Hepatocyte (in vitro differentiated cells): ENCODE measurements at regions not wholly inside any gene's neighbourhood (a gene's known extent, or its start where the extent isn't known, plus 50 kb on each side); places are given as distances from the start of the nearest gene placed in this dataset.

Experiments
- EZH2phosphoT487 ChIP-seq: fragments of 200-600 bp; sonication (generic); IDR thresholded peaks from one replicate; pipeline ENCODE4 v1.6.1; 2018; ENCODE audit warnings: antibody characterized with exemption, mild to moderate bottlenecking, low read depth, moderate library complexity; ENCODE audit not compliant: unreplicated experiment, severe bottlenecking
- TF ChIP-seq, protein P1 (sequence below): fragments of 200-600 bp; sonication (generic); IDR thresholded peaks from 2 replicates; pipeline ENCODE4 v1.5.1; 2016; ENCODE audit warnings: antibody characterized with exemption, mild to moderate bottlenecking; ENCODE audit not compliant: poor library complexity

DNA sequence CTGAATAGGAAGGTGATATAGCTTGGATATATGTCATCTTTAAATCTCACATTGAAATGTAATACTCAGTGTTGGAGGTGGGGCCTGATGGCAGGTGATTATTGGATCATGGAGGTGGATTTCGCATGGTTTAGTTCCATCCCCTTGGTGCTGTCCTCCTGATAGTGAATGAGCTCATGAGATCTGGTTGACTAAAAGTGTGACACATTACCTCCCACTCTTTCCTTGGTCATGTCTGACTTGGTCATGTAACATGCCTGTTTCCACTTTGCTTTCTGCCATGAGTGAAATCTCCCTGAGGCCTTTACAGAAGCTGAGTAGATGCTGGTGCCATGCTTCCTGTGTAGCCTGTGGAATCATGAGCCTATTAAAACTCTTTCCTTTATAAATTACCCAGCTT is 664.5 kb upstream of the NR5A2 start:
- TF ChIP-seq, protein P1, sequence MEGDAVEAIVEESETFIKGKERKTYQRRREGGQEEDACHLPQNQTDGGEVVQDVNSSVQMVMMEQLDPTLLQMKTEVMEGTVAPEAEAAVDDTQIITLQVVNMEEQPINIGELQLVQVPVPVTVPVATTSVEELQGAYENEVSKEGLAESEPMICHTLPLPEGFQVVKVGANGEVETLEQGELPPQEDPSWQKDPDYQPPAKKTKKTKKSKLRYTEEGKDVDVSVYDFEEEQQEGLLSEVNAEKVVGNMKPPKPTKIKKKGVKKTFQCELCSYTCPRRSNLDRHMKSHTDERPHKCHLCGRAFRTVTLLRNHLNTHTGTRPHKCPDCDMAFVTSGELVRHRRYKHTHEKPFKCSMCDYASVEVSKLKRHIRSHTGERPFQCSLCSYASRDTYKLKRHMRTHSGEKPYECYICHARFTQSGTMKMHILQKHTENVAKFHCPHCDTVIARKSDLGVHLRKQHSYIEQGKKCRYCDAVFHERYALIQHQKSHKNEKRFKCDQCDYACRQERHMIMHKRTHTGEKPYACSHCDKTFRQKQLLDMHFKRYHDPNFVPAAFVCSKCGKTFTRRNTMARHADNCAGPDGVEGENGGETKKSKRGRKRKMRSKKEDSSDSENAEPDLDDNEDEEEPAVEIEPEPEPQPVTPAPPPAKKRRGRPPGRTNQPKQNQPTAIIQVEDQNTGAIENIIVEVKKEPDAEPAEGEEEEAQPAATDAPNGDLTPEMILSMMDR: no peak
- TF ChIP-seq EZH2phosphoT487: no peak
